DMS79 (cell line): ENCODE measurements at regions not wholly inside any gene's neighbourhood (a gene's known extent, or its start where the extent isn't known, plus 50 kb on each side); places are given as distances from the start of the nearest gene placed in this dataset.
"Not testable (repeated sequence)": the region's sequence is repeated elsewhere in the genome, so short reads cannot be mapped to it uniquely, and the experiment has no call there.

Source experiments
- DNase-seq: peaks from one replicate; lab custom pipeline; 2025; lab: John Stamatoyannopoulos, UW

DNA sequence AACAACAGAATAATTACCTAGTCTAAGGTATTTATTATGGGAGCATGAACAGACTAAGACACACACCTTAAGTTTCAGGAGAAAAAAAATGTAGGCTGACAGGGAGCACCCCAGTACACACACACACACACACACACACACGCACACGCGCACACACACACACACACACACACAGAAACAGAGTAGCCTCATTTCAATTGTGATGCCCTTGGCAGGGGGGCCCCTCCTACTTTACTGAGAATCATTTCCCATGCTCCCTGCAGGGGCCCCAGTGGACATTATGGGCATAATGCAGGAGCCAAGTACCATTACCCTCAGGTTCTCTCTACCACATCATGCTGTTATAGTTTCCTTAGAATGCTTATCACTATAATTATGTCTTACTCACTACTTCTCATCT lies 104.9 kb downstream of the CDC7 start:
- DNase-seq, result no peak

DNA sequence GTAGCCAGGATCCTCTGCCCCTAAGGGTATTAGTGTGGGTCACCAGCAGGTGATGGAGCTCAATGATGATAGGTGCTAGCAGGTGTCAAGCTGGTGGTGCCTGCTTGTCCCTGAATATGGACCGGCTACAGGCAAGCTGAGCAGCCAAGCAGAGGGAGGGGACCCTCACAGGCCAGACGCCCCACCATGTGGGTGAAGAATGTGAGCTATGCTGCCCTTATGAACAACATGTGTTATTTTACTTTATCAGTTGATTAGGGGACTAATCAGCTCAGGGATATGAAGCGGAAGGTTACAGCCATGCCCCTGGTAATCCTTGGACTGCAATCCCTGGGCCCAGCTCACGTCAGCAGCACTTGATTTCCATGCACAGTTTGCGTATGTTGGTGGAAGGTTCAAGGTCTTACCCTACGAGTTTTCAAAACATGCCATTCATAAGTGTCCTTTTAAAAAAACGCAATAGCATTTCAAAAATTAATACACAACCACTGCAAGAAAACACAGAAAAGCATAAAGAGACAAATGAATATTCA lies 106.0 kb downstream of the CDC7 start:
- no peak for DNase-seq

DNA sequence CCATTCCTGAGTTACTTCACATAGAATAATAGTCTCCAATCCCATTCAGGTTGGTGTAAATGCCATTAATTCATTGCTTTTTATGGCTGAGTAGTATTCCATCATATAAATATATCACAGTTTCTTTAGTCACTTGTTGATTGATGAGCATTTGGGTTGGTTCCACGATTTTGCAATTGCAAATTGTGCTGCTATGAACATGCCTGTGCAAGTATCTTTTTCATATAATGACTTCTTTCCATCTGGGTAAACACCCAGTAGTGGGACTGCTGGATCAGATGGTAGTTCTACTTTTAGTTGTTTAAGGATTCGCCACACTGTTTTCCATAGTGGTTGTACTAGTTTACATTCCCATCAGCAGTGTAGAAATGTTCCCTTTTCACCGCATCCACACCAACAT lies 107.0 kb downstream of the CDC7 start:
- DNase-seq, result not testable (repeated sequence)

DNA sequence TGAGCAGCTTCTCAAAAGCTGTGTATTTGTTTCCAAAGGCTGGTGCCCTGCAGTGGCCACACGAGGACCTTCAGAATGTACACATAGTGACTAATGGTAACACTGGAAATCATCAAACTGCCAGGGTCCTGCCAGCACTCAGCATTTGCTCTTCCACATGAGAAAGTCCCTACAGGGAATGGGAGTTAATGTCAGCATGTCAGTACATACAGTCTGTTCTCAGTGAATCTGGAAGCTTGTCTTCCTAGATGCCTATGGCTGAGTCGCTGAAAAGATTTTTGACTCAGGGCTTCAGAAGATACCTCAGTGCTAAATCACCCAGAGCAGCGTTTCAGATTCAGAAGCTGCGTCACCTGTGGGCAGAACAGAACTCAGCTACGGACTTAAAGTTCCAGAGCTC lies 108.2 kb downstream of the CDC7 start:
- DNase-seq, result no peak

DNA sequence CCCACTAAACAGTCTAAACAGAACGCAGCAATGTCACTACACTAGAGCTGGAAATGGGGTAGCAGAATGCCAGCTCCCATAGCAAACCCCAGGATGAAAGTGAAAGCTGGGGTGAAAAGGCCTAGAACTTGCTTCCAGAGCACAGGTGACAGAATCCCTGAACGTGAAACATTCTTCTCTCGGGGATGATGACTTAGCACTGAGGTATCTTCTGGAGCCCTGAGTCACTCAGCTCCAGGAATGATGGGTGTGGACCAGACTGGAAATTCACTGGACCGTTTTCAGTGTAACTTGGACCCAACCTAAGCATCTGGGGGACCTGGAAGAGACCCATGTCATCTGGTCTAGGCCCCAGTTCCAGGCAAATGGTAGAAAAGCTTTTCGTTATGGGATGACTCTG lies 108.9 kb downstream of the CDC7 start:
- DNase-seq, result no peak

DNA sequence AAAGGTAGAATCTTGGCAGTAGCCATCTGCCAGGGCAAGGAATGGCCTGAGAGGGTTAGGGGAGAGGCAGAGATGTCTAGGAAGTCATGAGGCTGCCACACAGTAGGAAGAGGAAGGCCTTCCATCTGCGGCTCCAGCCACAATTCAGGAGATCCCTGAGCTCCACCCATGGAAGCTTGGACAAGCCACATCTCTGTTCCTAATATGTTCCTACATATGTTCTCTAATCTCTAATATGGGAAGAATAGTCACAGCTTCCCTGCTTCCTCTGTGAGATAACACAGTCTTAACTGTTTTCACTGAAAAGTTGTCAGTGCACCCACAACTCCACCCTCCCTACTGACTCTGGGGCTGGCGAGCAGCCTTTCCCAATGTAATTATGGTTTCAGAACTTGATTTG lies 109.5 kb downstream of the CDC7 start:
- DNase-seq, result no peak

DNA sequence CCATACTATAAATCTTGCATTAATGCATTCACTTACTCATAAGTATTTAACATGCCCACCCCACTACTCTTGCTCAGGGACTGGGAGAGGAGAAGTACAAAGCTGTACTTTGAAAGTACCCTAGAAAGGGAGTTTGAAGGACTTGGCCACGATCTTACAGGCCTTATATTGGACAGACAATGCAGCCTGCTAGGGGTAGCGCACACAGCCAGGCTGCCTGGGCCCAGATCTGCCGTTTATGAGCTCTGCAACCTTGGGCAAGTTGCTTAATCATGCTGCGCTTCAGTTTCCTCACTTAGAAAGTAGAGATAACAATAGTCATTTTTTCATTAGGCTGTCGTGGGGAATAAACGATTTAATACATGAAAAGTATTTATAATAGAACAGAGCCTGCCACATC lies 110.1 kb downstream of the CDC7 start:
- no peak for DNase-seq

DNA sequence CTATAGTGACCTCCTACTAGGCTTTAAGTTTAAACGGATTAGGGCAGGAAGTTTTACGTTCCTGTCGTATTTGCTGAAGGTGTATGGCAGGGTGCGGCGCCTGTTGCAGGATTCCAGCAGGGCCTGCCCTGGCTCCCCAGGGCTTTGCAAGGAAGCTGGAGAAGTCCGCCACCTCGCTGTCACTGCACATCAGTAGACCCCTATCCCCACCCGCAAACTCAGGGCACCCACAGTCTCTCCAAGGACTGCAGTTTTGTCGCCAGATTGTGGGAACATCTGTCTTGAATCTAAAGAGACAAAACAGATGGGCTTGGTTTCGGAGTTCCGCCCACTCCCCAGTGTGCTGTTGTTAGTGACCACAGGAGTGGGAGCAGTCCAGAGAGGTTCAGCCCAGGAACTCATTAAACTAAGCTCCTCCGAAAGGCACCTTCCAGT lies 110.8 kb downstream of the CDC7 start:
- no peak for DNase-seq

DNA sequence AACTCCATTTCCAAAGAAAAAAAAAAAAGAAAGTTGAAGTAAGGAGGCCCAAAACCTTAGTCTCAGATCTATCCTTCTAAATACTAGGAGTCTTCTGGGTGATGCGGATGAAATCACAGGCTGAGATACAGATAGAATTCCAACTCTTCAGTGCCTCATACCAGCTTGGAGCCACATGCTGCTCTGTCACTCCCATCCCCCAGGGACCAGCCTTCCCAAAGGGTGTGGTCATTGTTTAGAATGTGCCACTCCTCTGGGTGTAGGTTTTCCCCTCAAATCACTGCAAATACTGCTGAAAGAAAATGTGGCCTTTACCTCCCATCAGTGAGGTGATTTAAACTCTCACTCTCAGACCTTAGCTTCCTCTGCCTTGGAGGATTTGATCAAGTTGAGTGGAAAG lies 112.9 kb downstream of the CDC7 start:
- DNase-seq, result no peak

DNA sequence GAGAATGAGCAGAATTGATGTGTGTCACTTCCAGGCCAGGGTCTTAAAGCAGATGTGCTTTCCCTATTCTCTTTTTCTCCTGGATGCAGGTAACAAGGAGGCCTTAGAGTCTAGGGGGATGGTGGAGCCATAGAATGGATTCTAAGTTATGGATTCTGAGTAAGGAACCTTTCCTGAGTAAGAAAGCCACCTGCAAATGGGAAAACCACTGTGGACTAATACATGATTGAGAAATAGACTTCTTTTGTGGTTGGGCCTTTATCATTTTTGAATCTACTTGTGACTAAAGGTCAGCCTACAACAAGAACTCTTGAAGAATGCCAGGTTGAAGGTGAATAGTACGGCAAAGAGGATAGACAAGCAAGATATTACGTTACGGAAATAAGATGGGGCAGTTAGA lies 116.1 kb downstream of the CDC7 start:
- no peak for DNase-seq

DNA sequence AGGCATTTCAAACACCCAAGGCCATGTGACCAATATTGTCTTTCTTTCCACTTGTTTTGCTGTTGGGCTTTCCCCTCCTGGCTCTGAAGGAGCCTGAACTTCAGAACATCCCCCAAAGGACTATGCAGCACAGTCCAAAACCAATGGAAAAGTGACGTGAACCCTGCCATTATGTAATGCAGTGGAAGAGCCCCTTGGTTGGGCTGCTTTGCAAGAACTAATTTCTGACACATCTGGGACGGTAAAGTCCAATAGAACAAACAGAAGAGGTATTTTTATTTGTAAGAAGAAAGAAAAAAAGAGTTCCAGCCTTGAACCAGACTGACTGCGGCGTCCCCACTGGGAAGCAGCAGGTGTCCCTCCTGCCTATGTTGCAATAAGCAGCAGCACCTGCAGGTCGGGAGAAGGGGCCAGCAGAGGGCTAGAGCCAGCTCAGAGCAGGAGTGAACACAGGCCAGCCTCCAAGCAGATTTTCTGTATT lies 116.7 kb downstream of the CDC7 start:
- DNase-seq, result no peak

DNA sequence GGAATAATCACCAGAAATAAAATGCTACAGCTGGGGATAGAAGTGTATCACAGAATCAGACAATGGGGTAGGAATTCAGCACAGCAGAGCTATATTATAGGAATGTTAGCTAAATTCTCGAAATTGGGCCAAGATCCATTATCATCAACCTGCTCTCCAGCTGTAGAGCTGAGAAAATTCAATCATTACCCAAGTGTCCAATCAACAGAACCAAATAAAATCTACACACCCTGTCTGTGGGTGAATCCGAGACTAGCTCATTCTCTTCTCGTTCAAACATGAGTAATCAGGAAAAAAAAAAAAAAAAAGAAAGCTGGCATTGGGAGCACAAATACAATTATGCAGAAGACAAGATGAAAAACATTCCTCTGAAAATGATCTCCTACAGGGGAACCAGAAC lies 119.2 kb downstream of the CDC7 start:
- no peak for DNase-seq

DNA sequence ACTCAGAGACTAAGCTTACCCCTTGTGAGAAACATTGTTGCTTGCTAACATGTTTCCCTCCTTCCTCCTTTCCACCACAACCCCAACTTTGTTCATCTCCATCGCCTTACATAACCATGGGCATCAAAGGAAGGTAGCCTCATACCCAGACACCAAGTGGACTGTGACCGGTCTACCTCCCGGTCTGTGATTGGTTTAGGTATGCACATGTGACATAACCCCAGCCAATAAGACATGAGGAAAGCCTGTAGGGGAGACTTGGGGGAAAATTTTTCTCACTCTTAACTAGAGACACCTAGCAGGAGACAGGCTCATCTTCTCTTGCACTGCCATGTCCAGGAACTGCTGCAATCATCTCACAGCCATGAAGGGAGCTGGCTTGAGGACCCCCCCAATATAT lies 120.7 kb downstream of the CDC7 start:
- DNase-seq, result no peak

DNA sequence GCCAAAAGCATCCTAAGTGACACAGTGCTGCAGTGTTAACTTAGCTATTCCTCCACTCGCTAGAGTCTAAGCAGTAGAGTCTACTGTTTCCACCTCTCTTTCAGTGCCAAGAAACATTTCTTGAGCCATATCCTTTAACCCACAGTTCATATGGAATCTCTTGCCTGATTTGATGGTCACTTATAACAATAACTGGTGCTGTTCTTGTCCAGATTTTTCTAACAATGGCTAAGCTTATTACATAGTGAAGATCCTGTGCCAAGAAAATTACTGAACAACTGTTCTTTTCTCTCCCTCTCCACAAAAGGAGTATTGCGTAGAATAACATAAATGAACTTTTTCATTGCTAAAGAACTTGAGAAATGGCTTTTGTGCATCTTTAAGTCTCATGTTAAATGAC lies 121.3 kb downstream of the CDC7 start:
- no peak for DNase-seq

DNA sequence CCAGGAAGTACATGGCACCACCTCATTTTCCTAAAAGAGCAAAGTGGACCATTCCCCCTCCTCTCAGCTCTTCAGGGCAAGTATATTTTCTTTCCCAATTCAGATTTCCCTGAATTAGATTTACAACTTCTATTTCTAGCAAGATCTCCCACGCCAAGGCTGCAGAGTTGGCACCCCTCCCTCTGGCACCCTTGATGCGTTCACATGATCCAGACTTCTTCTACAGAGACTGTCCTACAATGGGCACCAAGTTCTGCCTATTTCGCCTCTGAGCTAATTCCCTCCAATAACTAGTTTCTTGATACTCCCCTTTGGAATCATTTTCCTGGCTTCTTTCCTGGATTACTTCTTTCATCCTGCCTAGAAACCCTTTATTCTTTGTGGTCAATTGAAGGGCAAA lies 122.0 kb downstream of the CDC7 start:
- DNase-seq, result no peak

DNA sequence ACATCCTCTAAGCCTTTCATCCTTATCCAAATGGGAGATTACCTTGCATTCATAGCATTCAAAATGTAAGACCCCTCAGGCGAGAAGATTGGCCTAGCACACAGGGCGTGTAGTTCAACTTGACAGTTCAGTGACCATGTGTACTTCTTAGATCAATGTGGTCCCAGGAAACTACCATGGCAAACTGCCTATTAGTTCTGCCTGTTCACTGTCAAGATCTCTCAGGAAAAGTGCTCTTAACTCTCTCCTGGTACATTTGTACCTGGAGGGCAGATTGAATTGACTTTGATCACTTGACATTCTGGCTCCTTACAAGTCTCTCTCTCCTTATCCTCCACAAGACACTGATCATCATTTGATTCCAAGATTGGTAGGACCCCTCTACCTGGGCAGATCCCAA lies 122.4 kb downstream of the CDC7 start:
- peak; percentile 65 for DNase-seq

DNA sequence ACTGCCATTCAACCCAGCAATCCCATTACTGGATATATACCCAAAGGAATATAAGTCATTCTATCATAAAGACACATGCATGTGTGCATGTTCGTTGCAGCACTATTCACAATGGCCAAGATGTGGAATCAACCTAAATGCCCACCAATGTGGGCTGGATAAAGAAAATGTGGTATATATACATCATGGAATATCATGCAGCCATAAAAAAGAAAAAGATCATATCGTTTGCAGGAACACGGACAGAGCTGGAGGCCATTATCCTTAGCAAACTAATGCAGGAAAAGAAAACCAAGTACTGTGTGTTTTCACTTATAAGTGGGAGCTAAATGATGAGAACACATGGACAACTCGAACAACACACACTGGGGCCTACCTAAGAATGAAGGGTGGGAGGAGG lies 123.7 kb downstream of the CDC7 start:
- no peak for DNase-seq
